ENCODE measurements at regions not wholly inside any gene's neighbourhood (a gene's known extent, or its start where the extent isn't known, plus 50 kb on each side); places are given as distances from the start of the nearest gene placed in this dataset.

- intact Hi-C loops (cut with micrococcal nuclease) = loop anchor here (10.0 kb wide), 1 partner anchor 426 kb away; no protein-coding TSS in a partner anchor
- in situ Hi-C loops (cut with MboI) = loop anchor here (25.0 kb wide), 1 partner anchor 424 kb away; no protein-coding TSS in a partner anchor
- BruUV-seq (replicated peaks) = no TSS peak
- no peaks in the 10 kb centered on the region for H4K20me1 ChIP-seq (replicated peaks; ENCODE audit: control insufficient read depth, insufficient read depth, low read length)
- H3K9ac ChIP-seq (ENCODE audit: insufficient read depth in 1 of 2, low read depth in 2 of 2, low read length in 2 of 2) = no peak overlapping the region
- H2AFZ ChIP-seq (ENCODE audit: low read depth, low read length) = no peak overlapping the region
- DNase-seq (ENCODE audit: extremely low read depth in 1 of 4, low spot score in 3 of 4) (no peak), ATAC-seq (no peak), FAIRE-seq (no peak)
- H3K27me3 ChIP-seq (ENCODE audit: control insufficient read depth in 2 of 2, insufficient read depth in 2 of 2, low read length in 2 of 2) = no peaks in the 10 kb centered on the region
- ChIA-PET CTCF (ENCODE audit: low intra/inter-chr PET ratio) (no interaction called here), POLR2A (no interaction called here)
- H3K79me2 ChIP-seq (ENCODE audit: control insufficient read depth, insufficient read depth, low read length) = no peaks in the 10 kb centered on the region
- H3K9me3 ChIP-seq (replicated peaks; ENCODE audit: control insufficient read depth, insufficient read depth, low read depth, low read length) = 0 out of 2 replicates have a peak, but pooled peaks cover 3% of the 10 kb centered on the region
- 14% methylated on average over 2 of the region's 2 CpGs for WGBS (ENCODE audit: insufficient coverage, low coverage, missing lambda C conversion rate)
- no peaks in the 10 kb centered on the region for H3K36me3 ChIP-seq (ENCODE audit: control insufficient read depth, insufficient read depth, low read length)
- H3K9me1 ChIP-seq (ENCODE audit: control insufficient read depth, insufficient read depth, low read length) = no peaks in the 10 kb centered on the region
- no peak overlapping the region for H3K27ac ChIP-seq (ENCODE audit: extremely low read depth, low read depth, low read length)
- no peak overlapping the region for H3K4me2 ChIP-seq (ENCODE audit: insufficient read depth, low read length)
- no peaks in the 10 kb centered on the region for H3K4me1 ChIP-seq (replicated peaks in 1 of 2; ENCODE audit: control insufficient read depth in 2 of 2, insufficient read depth in 2 of 2, low read length in 2 of 2)
- no peak overlapping the region for H3K4me3 ChIP-seq
- TF ChIP-seq ZNF24 (IDR thresholded peaks at IDR 0.05) (no peak), ATF1 (CRISPR knock-in tag; IDR thresholded peaks at IDR 0.05) (no peak), ATF1 (tag; IDR thresholded peaks at IDR 0.05) (no peak), YBX1 (IDR thresholded peaks at IDR 0.05) (no peak), TAF15 (IDR thresholded peaks at IDR 0.05; ENCODE audit: low read depth, low read length) (no peak), ZNF318 (IDR thresholded peaks at IDR 0.05; ENCODE audit: borderline replicate concordance in 1 of 2, low read depth in 1 of 2) (no peak), RCOR1 (IDR thresholded peaks at IDR 0.05; ENCODE audit: borderline replicate concordance in 1 of 2, low read depth in 2 of 2, low read length in 2 of 2) (no peak)
- TF ChIP-seq, protein P1, sequence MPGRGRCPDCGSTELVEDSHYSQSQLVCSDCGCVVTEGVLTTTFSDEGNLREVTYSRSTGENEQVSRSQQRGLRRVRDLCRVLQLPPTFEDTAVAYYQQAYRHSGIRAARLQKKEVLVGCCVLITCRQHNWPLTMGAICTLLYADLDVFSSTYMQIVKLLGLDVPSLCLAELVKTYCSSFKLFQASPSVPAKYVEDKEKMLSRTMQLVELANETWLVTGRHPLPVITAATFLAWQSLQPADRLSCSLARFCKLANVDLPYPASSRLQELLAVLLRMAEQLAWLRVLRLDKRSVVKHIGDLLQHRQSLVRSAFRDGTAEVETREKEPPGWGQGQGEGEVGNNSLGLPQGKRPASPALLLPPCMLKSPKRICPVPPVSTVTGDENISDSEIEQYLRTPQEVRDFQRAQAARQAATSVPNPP (IDR thresholded peaks at IDR 0.05; ENCODE audit: borderline replicate concordance, insufficient read depth, insufficient read length) = no peak
- TF ChIP-seq, protein P2, sequence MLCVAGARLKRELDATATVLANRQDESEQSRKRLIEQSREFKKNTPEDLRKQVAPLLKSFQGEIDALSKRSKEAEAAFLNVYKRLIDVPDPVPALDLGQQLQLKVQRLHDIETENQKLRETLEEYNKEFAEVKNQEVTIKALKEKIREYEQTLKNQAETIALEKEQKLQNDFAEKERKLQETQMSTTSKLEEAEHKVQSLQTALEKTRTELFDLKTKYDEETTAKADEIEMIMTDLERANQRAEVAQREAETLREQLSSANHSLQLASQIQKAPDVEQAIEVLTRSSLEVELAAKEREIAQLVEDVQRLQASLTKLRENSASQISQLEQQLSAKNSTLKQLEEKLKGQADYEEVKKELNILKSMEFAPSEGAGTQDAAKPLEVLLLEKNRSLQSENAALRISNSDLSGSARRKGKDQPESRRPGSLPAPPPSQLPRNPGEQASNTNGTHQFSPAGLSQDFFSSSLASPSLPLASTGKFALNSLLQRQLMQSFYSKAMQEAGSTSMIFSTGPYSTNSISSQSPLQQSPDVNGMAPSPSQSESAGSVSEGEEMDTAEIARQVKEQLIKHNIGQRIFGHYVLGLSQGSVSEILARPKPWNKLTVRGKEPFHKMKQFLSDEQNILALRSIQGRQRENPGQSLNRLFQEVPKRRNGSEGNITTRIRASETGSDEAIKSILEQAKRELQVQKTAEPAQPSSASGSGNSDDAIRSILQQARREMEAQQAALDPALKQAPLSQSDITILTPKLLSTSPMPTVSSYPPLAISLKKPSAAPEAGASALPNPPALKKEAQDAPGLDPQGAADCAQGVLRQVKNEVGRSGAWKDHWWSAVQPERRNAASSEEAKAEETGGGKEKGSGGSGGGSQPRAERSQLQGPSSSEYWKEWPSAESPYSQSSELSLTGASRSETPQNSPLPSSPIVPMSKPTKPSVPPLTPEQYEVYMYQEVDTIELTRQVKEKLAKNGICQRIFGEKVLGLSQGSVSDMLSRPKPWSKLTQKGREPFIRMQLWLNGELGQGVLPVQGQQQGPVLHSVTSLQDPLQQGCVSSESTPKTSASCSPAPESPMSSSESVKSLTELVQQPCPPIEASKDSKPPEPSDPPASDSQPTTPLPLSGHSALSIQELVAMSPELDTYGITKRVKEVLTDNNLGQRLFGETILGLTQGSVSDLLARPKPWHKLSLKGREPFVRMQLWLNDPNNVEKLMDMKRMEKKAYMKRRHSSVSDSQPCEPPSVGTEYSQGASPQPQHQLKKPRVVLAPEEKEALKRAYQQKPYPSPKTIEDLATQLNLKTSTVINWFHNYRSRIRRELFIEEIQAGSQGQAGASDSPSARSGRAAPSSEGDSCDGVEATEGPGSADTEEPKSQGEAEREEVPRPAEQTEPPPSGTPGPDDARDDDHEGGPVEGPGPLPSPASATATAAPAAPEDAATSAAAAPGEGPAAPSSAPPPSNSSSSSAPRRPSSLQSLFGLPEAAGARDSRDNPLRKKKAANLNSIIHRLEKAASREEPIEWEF (CRISPR knock-in tag; IDR thresholded peaks at IDR 0.05) = no peak
Observed at GRCh38 chr13:48761256-48761655, 107.5 kb downstream of the CYSLTR2 start.

All from K562 (cell line).